ENCODE measurements at regions not wholly inside any gene's neighbourhood (a gene's known extent, or its start where the extent isn't known, plus 50 kb on each side); places are given as distances from the start of the nearest gene placed in this dataset.

- no peak for DNase-seq (ENCODE audit: low read depth in 3 of 3)
Observed at GRCh38 chr12:97924122-97924521, 461.5 kb downstream of the RMST start.

- DNase-seq (ENCODE audit: low read depth in 3 of 3), result no peak
Observed at GRCh38 chr12:97927977-97928376, 465.4 kb downstream of the RMST start.

- no peak for DNase-seq (ENCODE audit: low read depth in 3 of 3)
Observed at GRCh38 chr12:97936165-97936564, 473.6 kb downstream of the RMST start.

GRCh38 chr12:97938031-97938430, 475.4 kb downstream of the RMST start:
- DNase-seq (ENCODE audit: low read depth in 3 of 3), result no peak

GRCh38 chr12:97939156-97939555, 476.6 kb downstream of the RMST start:
- no peak for DNase-seq (ENCODE audit: low read depth in 3 of 3)

- DNase-seq (ENCODE audit: low read depth in 3 of 3), result no peak
Observed at GRCh38 chr12:97940105-97940504, 477.5 kb downstream of the RMST start.

- DNase-seq (ENCODE audit: low read depth in 3 of 3), result no peak
Observed at GRCh38 chr12:97940629-97941028, 478.0 kb downstream of the RMST start.

- DNase-seq (ENCODE audit: low read depth in 3 of 3), result no peak
Observed at GRCh38 chr12:97941686-97942354, 479.2 kb downstream of the RMST start.

GRCh38 chr12:97943359-97943758, 480.8 kb downstream of the RMST start:
- no peak for DNase-seq (ENCODE audit: low read depth in 3 of 3)

- DNase-seq (ENCODE audit: low read depth in 3 of 3), result no peak
Observed at GRCh38 chr12:97944576-97944975, 482.0 kb downstream of the RMST start.

GRCh38 chr12:97946701-97947100, 484.1 kb downstream of the RMST start:
- no peak for DNase-seq (ENCODE audit: low read depth in 3 of 3)

- DNase-seq (ENCODE audit: low read depth in 3 of 3), result no peak
Observed at GRCh38 chr12:97948591-97948990, 486.0 kb downstream of the RMST start.

GRCh38 chr12:97951239-97951638, 488.6 kb downstream of the RMST start:
- no peak for DNase-seq (ENCODE audit: low read depth in 3 of 3)

- no peak for DNase-seq (ENCODE audit: low read depth in 3 of 3)
Observed at GRCh38 chr12:97951717-97952116, 489.1 kb downstream of the RMST start.

- DNase-seq (ENCODE audit: low read depth in 3 of 3), result no peak
Observed at GRCh38 chr12:97957109-97957508, 494.5 kb downstream of the RMST start.

- no peak for DNase-seq (ENCODE audit: low read depth in 3 of 3)
Observed at GRCh38 chr12:97960225-97960624, 497.6 kb downstream of the RMST start.

- no peak for DNase-seq (ENCODE audit: low read depth in 3 of 3)
Observed at GRCh38 chr12:97960741-97961608, 498.4 kb downstream of the RMST start.

- DNase-seq (ENCODE audit: low read depth in 3 of 3), result no peak
Observed at GRCh38 chr12:97967831-97968230, 505.2 kb downstream of the RMST start.

GRCh38 chr12:97968641-97969197, 506.1 kb downstream of the RMST start:
- DNase-seq (ENCODE audit: low read depth in 3 of 3), result no peak

GRCh38 chr12:97977870-97978405, 515.3 kb downstream of the RMST start:
- DNase-seq (ENCODE audit: low read depth in 3 of 3), result no peak

GRCh38 chr12:97982684-97983083, 520.1 kb downstream of the RMST start:
- no peak for DNase-seq (ENCODE audit: low read depth in 3 of 3)

- DNase-seq (ENCODE audit: low read depth in 3 of 3), result no peak
Observed at GRCh38 chr12:97983796-97984195, 521.2 kb downstream of the RMST start.

- DNase-seq (ENCODE audit: low read depth in 3 of 3), result no peak
Observed at GRCh38 chr12:97984436-97984835, 521.8 kb downstream of the RMST start.
